ENCODE measurements at regions not wholly inside any gene's neighbourhood (a gene's known extent, or its start where the extent isn't known, plus 50 kb on each side); places are given as distances from the start of the nearest gene placed in this dataset.

GRCh38 chr6:48290595-48290994 is 179.6 kb upstream of the PTCHD4 start:
- ATAC-seq: no peak
- no peaks in the 10 kb centered on the region for H3K27me3 Mint-ChIP-seq
- H3K27ac Mint-ChIP-seq: no peak overlapping the region
- no peaks in the 10 kb centered on the region for H3K36me3 Mint-ChIP-seq
- H3K4me3 Mint-ChIP-seq: no peak overlapping the region
- peaks cover 20% of the 10 kb centered on the region for H3K9me3 Mint-ChIP-seq
- no peaks in the 10 kb centered on the region for H3K4me1 Mint-ChIP-seq

- no peaks in the 10 kb centered on the region for H3K4me1 Mint-ChIP-seq
- no peak overlapping the region for H3K4me3 Mint-ChIP-seq
- ATAC-seq: no peak
- peaks cover 24% of the 10 kb centered on the region for H3K9me3 Mint-ChIP-seq
- H3K36me3 Mint-ChIP-seq: no peaks in the 10 kb centered on the region
- no peaks in the 10 kb centered on the region for H3K27me3 Mint-ChIP-seq
- H3K27ac Mint-ChIP-seq: no peak overlapping the region
Observed at GRCh38 chr6:48289841-48290240, 178.8 kb upstream of the PTCHD4 start.

- Mint-ChIP-seq H3K9me3 (peaks cover 6% of the 10 kb centered on the region), H3K4me1 (no peaks in the 10 kb centered on the region), H3K36me3 (no peaks in the 10 kb centered on the region), H3K27me3 (no peaks in the 10 kb centered on the region), H3K27ac (no peak overlapping the region), H3K4me3 (no peak overlapping the region)
- ATAC-seq: no peak
Observed at GRCh38 chr6:48281217-48281616, 170.2 kb upstream of the PTCHD4 start.

GRCh38 chr6:48280035-48280620 is 169.1 kb upstream of the PTCHD4 start:
- no peaks in the 10 kb centered on the region for H3K27me3 Mint-ChIP-seq
- peaks cover 3% of the 10 kb centered on the region for H3K9me3 Mint-ChIP-seq
- no peak overlapping the region for H3K27ac Mint-ChIP-seq
- ATAC-seq: no peak
- no peaks in the 10 kb centered on the region for H3K4me1 Mint-ChIP-seq
- H3K36me3 Mint-ChIP-seq: no peaks in the 10 kb centered on the region
- H3K4me3 Mint-ChIP-seq: no peak overlapping the region

GRCh38 chr6:48278261-48278660 is 167.3 kb upstream of the PTCHD4 start:
- Mint-ChIP-seq H3K27me3 (no peaks in the 10 kb centered on the region), H3K9me3 (peaks cover 3% of the 10 kb centered on the region), H3K36me3 (no peaks in the 10 kb centered on the region), H3K4me3 (no peak overlapping the region), H3K4me1 (no peaks in the 10 kb centered on the region), H3K27ac (no peak overlapping the region)
- ATAC-seq: no peak

GRCh38 chr6:48272518-48272917 is 161.5 kb upstream of the PTCHD4 start:
- Mint-ChIP-seq H3K36me3 (no peaks in the 10 kb centered on the region), H3K27ac (no peak overlapping the region), H3K4me1 (no peaks in the 10 kb centered on the region), H3K9me3 (peaks cover 15% of the 10 kb centered on the region), H3K27me3 (no peaks in the 10 kb centered on the region), H3K4me3 (no peak overlapping the region)
- ATAC-seq: no peak

- no peaks in the 10 kb centered on the region for H3K36me3 Mint-ChIP-seq
- H3K4me3 Mint-ChIP-seq: no peak overlapping the region
- H3K27ac Mint-ChIP-seq: no peak overlapping the region
- ATAC-seq: no peak
- H3K27me3 Mint-ChIP-seq: no peaks in the 10 kb centered on the region
- peaks cover 3% of the 10 kb centered on the region for H3K9me3 Mint-ChIP-seq
- H3K4me1 Mint-ChIP-seq: no peaks in the 10 kb centered on the region
Observed at GRCh38 chr6:48255094-48255493, 144.1 kb upstream of the PTCHD4 start.

- H3K36me3 Mint-ChIP-seq: no peaks in the 10 kb centered on the region
- no peaks in the 10 kb centered on the region for H3K4me1 Mint-ChIP-seq
- peaks cover 9% of the 10 kb centered on the region for H3K9me3 Mint-ChIP-seq
- no peak overlapping the region for H3K27ac Mint-ChIP-seq
- no peaks in the 10 kb centered on the region for H3K27me3 Mint-ChIP-seq
- no peak overlapping the region for H3K4me3 Mint-ChIP-seq
- no peak for ATAC-seq
Observed at GRCh38 chr6:48249071-48249470, 138.1 kb upstream of the PTCHD4 start.

- no peak overlapping the region for H3K27ac Mint-ChIP-seq
- H3K27me3 Mint-ChIP-seq: no peaks in the 10 kb centered on the region
- no peaks in the 10 kb centered on the region for H3K36me3 Mint-ChIP-seq
- H3K4me3 Mint-ChIP-seq: no peak overlapping the region
- H3K9me3 Mint-ChIP-seq: peaks cover 16% of the 10 kb centered on the region
- no peak for ATAC-seq
- no peaks in the 10 kb centered on the region for H3K4me1 Mint-ChIP-seq
Observed at GRCh38 chr6:48243071-48243470, 132.1 kb upstream of the PTCHD4 start.

- peaks cover 26% of the 10 kb centered on the region for H3K9me3 Mint-ChIP-seq
- no peaks in the 10 kb centered on the region for H3K36me3 Mint-ChIP-seq
- H3K27me3 Mint-ChIP-seq: no peaks in the 10 kb centered on the region
- H3K4me3 Mint-ChIP-seq: no peak overlapping the region
- no peak for ATAC-seq
- no peak overlapping the region for H3K27ac Mint-ChIP-seq
- H3K4me1 Mint-ChIP-seq: no peaks in the 10 kb centered on the region
Observed at GRCh38 chr6:48240287-48240686, 129.3 kb upstream of the PTCHD4 start.

GRCh38 chr6:48236375-48236774 is 125.4 kb upstream of the PTCHD4 start:
- no peak overlapping the region for H3K27ac Mint-ChIP-seq
- H3K27me3 Mint-ChIP-seq: no peaks in the 10 kb centered on the region
- H3K4me3 Mint-ChIP-seq: no peak overlapping the region
- no peaks in the 10 kb centered on the region for H3K36me3 Mint-ChIP-seq
- H3K4me1 Mint-ChIP-seq: no peaks in the 10 kb centered on the region
- no peak for ATAC-seq
- peaks cover 22% of the 10 kb centered on the region for H3K9me3 Mint-ChIP-seq

GRCh38 chr6:48233063-48233462 is 122.1 kb upstream of the PTCHD4 start:
- no peaks in the 10 kb centered on the region for H3K4me1 Mint-ChIP-seq
- peaks cover 13% of the 10 kb centered on the region for H3K9me3 Mint-ChIP-seq
- H3K27me3 Mint-ChIP-seq: no peaks in the 10 kb centered on the region
- H3K27ac Mint-ChIP-seq: no peak overlapping the region
- no peak for ATAC-seq
- H3K36me3 Mint-ChIP-seq: no peaks in the 10 kb centered on the region
- H3K4me3 Mint-ChIP-seq: no peak overlapping the region

- H3K4me3 Mint-ChIP-seq: no peak overlapping the region
- no peaks in the 10 kb centered on the region for H3K27me3 Mint-ChIP-seq
- H3K27ac Mint-ChIP-seq: no peak overlapping the region
- no peaks in the 10 kb centered on the region for H3K9me3 Mint-ChIP-seq
- H3K36me3 Mint-ChIP-seq: no peaks in the 10 kb centered on the region
- no peaks in the 10 kb centered on the region for H3K4me1 Mint-ChIP-seq
- no peak for ATAC-seq
Observed at GRCh38 chr6:48229841-48230240, 118.8 kb upstream of the PTCHD4 start.

GRCh38 chr6:48222241-48222640 is 111.2 kb upstream of the PTCHD4 start:
- no peak for ATAC-seq
- Mint-ChIP-seq H3K4me1 (no peaks in the 10 kb centered on the region), H3K4me3 (no peak overlapping the region), H3K27me3 (no peaks in the 10 kb centered on the region), H3K9me3 (peaks cover 7% of the 10 kb centered on the region), H3K36me3 (no peaks in the 10 kb centered on the region), H3K27ac (no peak overlapping the region)

- Mint-ChIP-seq H3K4me1 (no peaks in the 10 kb centered on the region), H3K4me3 (no peak overlapping the region), H3K36me3 (no peaks in the 10 kb centered on the region), H3K9me3 (peaks cover 11% of the 10 kb centered on the region), H3K27me3 (no peaks in the 10 kb centered on the region), H3K27ac (no peak overlapping the region)
- ATAC-seq: no peak
Observed at GRCh38 chr6:48213076-48213788, 102.2 kb upstream of the PTCHD4 start.

- Mint-ChIP-seq H3K4me1 (no peaks in the 10 kb centered on the region), H3K9me3 (peaks cover 9% of the 10 kb centered on the region), H3K36me3 (no peaks in the 10 kb centered on the region), H3K27me3 (no peaks in the 10 kb centered on the region), H3K27ac (no peak overlapping the region), H3K4me3 (no peak overlapping the region)
- ATAC-seq: no peak
Observed at GRCh38 chr6:48212501-48212900, 101.5 kb upstream of the PTCHD4 start.

Data from stimulated activated memory B cell treated with anti-CD40 and anti-IgM and Interleukin-4, amounts not matched to agents 10 μg/mL and 1 μg/mL and 100 μg/mL, for 72 hours (primary cell).